Left cardiac atrium (tissue), 4 donors: ENCODE measurements at regions not wholly inside any gene's neighbourhood (a gene's known extent, or its start where the extent isn't known, plus 50 kb on each side); places are given as distances from the start of the nearest gene placed in this dataset.

Experiments used
- ATAC-seq, 2 donors: fragments of 200-7000 bp; cut with Tn5 transposase; one replicate each; pipeline ENCODE4 v1.9.1; 2020; ENCODE audit warnings: mild to moderate bottlenecking in 2 of 2, moderate library complexity in 2 of 2
- DNase-seq: peaks from one replicate; pipeline ENCODE4 v3.0.0-alpha.2; 2020
- intact Hi-C, 2 donors: fragments of 100-400 bp; cut with DNase I; formaldehyde crosslinking; loops; one replicate each; pipeline versions ENCODE4 v1.14.1 to v1.15.1; 2022 to 2023
- donor health status: DM: no; HTN: yes; CAD: no.
- donor health status: DM: no; HTN: yes; CAD: no; lungs with severe emphysema.
- donor health status: DM: yes; HTN: yes; CAD: no.
- donor health status: Dilated cardiomyopathy.

DNA sequence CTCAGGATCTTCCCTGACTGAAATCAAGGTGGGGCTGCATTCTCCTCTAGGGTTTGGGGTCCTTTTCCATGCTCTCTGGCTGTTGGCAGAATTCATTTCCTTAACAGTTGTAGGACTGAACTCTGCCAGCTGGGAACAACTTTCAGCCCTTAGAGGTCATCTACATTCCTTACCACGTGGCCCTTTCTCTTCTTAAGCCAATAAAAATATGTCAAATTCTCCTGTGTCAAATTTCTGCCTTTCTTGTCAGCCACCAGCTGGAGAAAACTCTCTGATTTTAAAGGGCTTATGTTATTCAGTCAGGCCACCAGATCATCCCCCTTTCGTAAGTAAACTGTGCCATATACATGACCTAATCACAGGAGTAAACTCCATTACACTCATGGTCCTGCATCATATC is 95.3 kb upstream of the IL6 start:
- DNase-seq (no peak), ATAC-seq (no peak)
- intact Hi-C loops = loop anchor here in 1 of 2 donors (10.0 kb wide), 1 partner anchor 67 kb away; no protein-coding TSS in a partner anchor

DNA sequence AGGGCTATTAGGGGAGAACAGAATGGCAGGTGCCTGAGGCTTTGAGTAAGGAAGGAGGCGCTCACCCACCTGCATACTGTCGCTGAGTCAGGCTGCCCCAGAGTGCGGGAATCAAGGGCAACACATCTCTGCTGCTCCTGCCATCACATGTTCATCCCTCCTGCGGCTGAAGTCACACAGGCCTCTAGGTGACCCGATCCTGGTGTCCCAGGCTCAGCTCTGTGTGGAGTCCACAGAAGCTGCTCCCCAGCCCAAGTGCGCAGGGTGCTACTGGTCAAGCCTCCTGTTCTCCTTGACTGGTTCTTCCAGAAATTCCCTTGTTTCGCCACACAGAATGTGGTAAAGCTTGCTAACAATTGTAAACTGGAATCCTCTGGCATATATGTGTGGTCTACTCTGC is 96.9 kb upstream of the IL6 start:
- DNase-seq = no peak
- no peak for ATAC-seq
- intact Hi-C loops = loop anchor here in 1 of 2 donors (10.0 kb wide), 1 partner anchor 65 kb away; no protein-coding TSS in a partner anchor

DNA sequence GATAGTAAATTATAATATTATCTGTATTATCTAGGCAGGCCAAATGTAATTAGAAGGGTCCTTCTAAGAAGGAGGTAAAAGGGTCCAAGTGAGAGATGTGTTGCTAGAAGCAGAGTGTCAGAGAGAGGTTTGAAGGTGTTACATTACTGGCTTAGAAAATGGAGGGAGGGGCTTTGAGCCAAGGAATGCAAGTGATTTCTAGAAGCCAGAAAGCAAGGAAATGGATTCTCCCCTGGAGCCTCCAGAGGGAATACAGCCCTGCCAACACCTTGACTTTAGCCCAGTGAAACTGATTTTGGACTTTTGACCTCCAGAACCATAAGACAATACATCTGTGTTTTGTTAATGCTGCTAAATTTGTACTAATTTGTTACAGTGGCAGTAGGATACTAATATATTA is 97.9 kb upstream of the IL6 start:
- intact Hi-C loops = no loop called here
- DNase-seq (no peak), ATAC-seq (no peak)

DNA sequence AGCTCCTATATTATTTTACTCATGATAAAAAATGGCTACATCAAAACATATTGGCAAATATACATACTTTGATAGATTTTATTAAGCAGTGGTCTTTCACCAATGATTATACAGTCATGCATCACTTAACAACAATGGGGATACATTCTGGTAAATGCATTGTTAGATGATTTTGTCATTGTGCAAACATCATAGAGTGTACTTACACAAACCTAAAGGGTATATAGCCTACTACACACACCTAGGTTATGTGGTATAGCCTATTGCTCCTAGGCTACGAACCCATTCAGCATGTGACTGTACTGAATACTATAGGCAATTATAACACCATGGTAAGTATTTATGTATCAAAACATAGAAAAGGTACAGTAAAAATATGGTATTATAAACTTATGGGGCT is 98.9 kb upstream of the IL6 start:
- intact Hi-C loops = no loop called here
- ATAC-seq = no peak
- no peak for DNase-seq

DNA sequence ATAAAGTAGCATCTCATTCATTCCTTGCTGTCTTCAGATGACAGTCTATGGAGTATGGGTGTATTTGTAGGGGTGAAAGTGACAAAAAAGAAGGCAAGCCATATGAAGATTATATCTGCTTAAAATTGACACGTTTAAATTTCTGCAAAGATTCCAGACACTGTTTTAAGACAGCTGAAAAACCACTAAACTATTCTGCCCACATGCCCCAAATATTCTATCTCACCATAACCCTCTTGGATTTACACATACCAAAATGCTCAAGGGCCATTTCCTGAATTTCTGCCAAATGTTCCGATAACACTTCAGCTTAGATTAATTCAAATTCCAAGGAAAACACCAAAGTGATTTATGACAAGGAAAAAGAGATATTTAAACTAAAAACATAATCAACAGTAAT is 99.9 kb upstream of the IL6 start:
- DNase-seq = no peak

DNA sequence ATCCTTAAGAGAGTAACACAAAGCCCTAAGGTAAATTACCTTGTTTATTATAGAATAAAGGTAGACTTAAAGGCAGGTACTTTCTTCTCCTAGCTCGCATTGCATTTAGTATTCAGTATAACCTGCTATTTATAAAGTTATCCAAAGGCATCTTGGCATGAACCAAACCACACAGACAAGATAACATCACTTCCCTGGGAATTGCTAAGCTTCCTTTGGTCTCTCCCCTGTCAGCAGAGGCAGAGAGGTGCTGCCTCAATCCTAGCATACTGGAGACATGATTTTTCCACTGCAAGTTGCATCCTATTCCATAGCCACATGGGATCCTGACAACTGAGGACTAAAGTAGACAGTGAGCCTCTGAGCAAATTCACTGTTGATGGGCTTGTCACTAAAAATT is 101.7 kb upstream of the IL6 start:
- ATAC-seq (no peak), DNase-seq (no peak)
- intact Hi-C loops = no loop called here

More for the DNA sequence above, 99.9 kb upstream of the IL6 start:
- intact Hi-C loops = no loop called here
- no peak for ATAC-seq

DNA sequence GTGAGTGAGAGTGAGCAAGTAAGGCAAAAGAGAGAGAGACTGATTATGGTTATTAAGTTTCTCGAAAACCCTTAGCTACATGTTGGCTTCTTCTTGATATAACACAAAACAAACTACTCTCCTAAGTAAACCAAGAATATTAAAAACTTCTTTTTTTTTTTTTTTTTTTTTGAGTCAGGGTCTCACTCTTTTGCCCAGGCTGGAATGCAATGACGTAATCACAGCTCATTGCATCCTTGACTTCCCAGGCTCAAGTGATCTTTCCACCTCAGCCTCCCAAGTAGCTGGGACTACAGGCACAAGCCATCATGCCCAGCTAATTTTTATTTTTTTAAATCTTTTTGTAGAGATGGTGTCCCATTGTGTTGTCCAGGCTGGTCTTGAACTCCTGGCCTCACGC is 102.2 kb upstream of the IL6 start:
- DNase-seq (no peak), ATAC-seq (no peak)
- intact Hi-C loops = no loop called here

DNA sequence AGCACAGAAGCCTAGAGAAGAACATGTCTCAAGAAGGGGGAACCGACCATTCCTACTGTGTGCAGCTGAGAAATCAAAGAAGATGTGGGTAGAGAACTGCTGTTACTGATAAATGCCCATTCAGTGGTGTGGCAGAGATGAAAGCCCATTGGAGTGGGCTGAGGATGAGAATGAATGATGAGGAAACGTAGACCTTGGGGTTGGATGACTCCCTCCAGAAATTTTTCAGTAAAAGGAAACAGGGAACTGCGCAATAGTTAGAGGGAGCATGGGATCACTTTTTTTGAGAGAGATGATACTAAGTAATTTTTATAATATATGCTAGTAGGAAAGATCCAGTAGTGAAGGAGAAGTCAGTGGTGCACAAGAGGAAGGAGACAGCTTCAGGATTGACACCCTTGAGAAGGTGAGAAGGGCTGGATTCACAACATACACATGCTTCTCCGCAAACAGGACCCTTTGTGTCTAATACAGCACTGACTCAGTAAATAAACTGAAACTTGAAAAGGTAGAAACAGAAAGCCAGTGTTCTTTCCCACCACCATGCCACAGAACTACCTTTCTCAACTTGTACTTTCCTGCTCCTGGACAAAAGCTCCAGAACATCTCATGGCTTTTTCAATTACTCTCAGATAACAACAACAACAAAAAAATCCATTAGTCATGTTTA is 104.7 kb upstream of the IL6 start:
- intact Hi-C loops = no loop called here
- ATAC-seq (no peak), DNase-seq (no peak)

DNA sequence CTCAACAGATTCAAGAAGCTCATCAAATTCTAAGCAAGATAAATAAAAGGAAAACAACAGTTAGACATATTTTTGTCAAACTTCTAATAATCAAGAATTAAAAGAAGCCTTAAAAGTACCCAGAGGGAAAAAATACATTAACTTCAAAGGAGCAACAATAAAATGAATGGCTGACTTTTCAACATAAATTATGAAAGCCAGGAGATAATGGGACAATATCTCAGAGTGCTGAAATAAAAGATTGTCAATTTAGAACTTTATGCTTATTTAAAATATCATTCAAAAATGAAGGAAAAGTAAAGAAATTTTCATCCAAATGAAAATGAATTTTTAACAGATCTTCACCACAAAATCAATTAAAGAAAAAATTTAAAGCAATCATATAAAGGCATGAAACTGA is 108.5 kb upstream of the IL6 start:
- intact Hi-C loops = no loop called here
- DNase-seq = no peak
- ATAC-seq = no peak

DNA sequence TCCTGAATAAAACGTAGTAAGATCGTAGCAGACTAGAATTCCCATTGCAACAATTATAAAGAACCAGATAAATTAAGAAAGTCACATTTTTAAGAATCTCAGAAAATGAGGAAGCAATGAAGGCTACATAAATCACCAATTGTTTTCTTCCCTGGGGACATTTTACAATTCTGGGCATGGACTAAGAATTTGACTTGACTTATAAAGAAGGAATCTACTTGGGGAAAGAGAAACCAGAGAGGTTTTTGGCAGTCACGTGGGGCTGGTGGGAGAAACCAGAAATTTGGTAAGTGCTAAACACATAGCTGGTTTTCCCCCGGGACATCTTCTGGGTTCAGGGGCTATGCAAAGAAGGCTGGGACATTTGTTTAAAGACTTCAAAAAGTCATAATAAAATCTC is 109.8 kb upstream of the IL6 start:
- intact Hi-C loops = no loop called here
- ATAC-seq (no peak), DNase-seq (no peak)

DNA sequence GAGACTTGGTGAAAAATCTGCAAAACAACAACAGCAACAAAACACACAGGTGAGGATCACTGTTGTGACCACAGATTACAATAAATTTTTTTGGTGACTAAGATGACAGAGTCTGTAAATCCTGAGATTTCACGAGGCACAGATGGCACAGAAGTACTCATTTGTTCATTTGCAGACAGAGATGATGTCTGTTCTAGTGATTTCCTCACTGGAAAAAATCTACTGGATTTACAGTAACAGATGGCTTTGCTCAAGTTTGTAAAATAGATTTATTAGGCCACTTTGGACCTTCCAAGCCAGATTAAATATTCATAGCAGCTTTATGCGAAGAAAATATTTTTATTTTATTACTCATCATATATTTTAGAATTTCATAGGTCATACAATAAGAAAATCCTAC is 113.5 kb upstream of the IL6 start:
- DNase-seq (no peak), ATAC-seq (no peak)
- intact Hi-C loops = no loop called here

DNA sequence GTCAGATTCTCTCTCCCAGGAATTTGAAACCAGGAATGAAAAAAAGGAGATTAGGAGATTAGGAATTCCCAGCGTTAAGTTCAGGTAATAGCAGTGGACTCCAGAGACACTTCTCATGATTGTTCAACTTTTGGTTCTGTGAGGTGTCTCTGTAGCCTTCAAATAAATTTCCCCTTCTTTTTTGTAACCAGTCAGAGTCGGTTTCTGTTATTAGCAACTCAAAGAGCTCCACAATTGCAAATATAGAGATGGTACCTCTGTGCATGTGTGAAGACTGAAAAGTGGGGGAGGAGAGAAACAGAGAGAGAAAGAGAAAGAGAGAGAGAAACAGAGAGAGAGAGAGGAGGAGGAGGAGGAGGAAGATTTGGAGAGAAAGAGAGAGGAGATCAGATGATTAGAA is 112.8 kb upstream of the STEAP1B start:
- intact Hi-C loops = no loop called here

DNA sequence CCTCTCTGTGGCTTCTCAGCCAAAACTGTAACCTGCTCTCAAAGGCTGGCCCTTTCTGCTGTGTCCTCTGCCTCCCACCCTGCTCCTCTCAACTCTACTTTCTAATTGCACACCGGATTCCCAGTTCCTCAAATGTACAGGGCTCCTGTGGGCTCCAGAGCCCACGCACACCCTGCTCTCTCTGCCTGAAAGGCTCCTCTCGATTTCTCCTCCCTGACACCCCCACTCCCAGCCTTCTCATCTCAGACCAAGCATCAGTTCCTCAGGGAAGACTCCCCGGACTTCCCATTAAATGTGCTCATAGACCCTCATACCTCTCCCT is 111.7 kb upstream of the STEAP1B start:
- intact Hi-C loops = no loop called here
- DNase-seq (no peak), ATAC-seq (no peak)

More for the DNA sequence above, 112.8 kb upstream of the STEAP1B start:
- ATAC-seq (no peak), DNase-seq (no peak)

DNA sequence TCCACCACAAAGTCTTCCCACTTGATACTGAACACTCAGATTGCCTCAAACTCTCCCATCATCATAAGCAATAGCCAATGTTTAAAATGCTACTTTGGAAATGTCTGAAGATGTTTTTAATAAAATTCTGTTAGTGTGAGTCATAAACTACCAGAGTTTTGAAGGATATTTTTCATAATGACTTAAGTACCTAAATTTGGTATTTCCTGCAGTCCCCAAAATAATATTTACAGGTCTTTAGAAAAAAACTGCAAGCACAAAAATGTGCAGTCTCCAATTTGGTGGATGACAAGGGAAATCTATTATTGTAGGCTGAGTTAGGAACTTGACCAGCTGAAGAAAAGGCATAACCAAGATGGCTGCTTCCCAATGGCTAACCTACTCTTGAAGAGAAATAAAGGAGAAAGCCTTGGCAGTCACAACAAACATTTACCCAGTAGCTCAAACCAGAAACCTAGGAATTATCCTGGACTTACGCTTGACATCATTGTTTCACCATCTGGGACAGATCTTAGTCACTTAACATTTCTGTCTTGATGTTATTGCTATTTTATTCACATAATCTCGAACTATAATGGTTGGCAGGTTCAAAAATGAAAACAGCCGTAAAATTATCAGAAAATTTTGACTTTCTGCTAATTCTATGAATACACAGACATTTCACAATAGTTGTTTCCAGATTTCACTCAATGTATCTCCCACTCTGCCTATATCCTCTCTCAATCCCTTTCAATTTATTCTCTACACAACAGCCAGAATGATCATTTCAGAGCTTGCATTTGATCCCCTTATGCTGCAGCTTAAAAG is 111.2 kb upstream of the STEAP1B start:
- DNase-seq = no peak
- no peak for ATAC-seq

DNA sequence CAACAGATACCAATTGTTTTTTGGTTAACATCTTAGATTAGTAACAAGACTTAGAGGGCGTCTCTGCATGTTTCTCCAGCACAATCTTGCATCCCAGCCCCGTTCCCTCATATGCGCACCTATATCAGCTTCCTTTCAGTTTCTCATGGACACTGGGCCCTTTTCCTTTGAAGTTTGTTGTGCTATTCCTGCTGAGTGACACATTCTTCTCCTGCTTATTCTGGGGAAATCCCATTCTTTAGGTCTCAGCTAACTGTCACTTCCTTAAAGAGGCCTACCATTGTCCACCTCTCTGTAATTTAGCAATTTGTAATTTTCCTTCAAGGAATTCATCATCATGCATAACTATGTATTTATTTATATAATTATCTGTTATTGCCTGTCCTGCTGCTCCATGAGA is 110.3 kb upstream of the STEAP1B start:
- ATAC-seq = no peak
- intact Hi-C loops = no loop called here
- no peak for DNase-seq

More for the DNA sequence above, 111.2 kb upstream of the STEAP1B start:
- intact Hi-C loops = no loop called here

DNA sequence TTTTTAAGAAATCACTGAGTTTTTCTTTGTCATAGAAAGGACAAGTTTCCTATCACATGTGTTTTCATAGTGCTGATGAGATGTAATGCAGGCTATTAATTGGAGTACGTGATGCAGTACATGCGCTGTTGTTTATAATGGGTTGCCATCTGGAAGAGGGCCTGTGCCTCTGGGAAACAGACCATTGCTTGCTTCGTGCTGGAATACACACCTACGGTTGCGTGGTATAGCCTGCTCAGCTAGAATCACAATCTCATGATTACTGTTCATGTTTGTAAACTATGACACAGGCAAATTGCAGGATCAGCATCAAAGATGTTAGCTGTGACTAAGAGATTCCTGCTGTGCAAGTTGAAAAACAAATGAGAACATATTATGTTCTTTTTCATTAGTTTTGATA is 107.2 kb upstream of the STEAP1B start:
- no peak for DNase-seq
- intact Hi-C loops = no loop called here
- no peak for ATAC-seq

DNA sequence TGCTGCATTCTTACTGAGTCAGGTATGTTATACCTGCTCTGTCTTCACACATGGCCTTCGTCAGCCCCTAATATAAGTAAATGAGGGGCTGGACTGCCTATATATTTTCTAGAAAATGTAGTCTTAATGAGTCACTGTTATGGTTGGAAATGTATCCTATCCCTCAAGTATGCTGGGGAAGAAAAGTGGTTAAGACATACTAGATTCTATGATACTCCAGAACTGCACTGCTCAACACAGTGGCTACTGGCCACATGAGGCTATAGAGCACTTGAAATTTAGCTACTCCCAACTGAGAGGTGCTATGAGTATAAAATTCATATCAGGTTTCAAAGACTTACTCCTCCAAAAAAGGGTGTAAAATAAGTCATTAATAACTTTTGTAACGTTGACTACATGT is 104.3 kb upstream of the STEAP1B start:
- intact Hi-C loops = no loop called here
- DNase-seq = no peak
- no peak for ATAC-seq

DNA sequence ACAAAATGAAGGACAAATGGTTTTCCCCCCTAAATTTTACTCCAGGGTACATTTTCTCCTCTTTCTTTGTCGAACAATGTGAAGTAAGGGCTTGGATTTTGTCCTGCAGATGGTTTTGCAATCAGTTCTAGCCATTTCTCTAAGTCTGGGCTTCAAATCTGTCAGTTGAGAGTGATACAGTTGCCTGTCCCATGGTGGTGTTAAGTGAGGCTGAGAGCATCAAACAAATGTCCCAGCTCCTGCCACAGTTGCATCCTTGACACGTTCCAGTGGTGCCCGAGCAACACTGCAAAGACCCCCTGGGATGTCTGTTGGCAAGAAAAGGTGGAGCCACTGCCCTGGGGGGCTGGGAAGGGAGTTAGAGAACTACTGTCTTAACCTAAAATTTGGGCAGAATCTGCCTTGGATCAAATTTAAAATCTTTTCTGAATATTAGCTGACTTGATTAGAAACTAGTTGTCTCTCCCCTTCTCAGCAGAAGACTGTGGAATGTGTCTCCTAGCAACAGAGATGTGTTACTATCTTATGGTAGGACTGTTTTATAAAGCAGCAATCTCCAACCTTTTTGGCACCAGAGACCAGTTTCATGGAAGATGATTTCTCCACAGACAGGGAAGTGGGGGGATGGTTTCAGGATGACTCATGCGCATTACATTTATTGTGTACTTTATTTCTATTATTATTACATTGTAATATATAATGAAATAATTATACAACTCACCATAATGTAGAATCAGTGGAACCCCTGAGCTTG is 102.0 kb upstream of the STEAP1B start:
- ATAC-seq = peak; percentile 38 to 93
- intact Hi-C loops = no loop called here
- DNase-seq = no peak

DNA sequence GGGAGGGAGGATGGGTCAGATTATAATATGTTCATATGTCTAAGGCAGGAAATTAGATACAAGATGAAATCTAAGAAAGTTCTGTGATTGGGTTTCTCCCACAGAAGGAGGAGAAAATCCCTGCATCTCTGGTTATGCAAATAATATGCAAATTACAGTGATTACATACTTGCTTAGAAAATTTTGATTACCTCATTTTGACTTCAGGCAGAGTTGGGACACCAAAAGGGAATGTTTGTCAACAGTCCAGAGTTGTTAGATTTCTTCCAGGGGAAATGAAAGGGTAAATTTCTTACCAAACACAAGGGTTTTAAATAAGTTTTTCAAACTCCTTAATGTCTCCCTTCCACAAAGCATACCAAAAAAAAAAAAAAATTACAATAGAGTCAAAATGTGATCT is 101.4 kb upstream of the STEAP1B start:
- DNase-seq (no peak), ATAC-seq (peak in 1 of 2 donors; percentile 45)
- intact Hi-C loops = no loop called here

DNA sequence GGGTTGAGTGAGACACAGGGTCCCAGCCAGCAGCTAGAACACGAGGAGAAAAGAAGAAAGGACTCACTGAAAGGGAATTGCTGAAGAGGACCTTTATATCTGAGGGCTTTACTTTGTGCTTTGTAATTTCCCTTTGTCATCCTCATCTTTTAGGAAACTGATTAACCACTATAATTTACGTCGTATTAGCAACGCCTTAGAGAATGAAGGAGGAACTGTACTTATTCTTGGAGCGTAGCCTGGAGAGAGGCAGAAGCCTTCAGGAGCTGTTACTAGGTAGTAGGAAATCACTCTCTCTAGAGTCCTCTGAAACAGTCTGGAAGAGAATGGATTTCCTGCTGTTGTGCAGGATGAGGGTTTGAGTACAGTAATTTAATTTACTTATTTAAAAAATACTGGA is 101.0 kb upstream of the STEAP1B start:
- DNase-seq (no peak), ATAC-seq (peak; percentile 50 to 74)
- intact Hi-C loops = no loop called here
